ENCODE measurements at regions not wholly inside any gene's neighbourhood (a gene's known extent, or its start where the extent isn't known, plus 50 kb on each side); places are given as distances from the start of the nearest gene placed in this dataset.
"Not testable (repeated sequence)": the region's sequence is repeated elsewhere in the genome, so short reads cannot be mapped to it uniquely, and the experiment has no call there.

DNA sequence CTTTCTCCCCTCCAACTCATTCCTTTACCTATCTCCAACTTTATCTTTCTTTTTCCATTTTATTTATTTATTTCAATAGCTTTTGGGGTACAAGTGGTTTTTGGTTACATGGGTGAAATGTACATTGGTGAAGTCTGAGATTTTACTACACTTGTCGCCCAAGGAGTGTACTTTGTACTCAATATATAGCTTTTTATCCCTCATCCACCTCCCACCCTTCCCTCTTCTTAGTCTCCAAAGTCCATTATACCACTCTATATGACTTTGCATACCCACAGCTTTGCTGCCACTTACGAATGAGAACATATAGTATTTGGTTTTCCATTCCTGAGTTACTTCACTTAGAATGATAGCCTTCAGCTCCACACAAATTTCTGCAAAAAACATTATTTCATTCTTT, 152.6 kb upstream of the NUDT4 start:
- peaks cover 7% of the 10 kb centered on the region for H3K9me3 Mint-ChIP-seq
- no peak overlapping the region for H3K4me3 Mint-ChIP-seq
- no peaks in the 10 kb centered on the region for H3K27me3 Mint-ChIP-seq
- no peak overlapping the region for H3K27ac Mint-ChIP-seq
- no peaks in the 10 kb centered on the region for H3K4me1 Mint-ChIP-seq (ENCODE audit: low read depth)
- no peaks in the 10 kb centered on the region for H3K36me3 Mint-ChIP-seq (ENCODE audit: low read depth)

DNA sequence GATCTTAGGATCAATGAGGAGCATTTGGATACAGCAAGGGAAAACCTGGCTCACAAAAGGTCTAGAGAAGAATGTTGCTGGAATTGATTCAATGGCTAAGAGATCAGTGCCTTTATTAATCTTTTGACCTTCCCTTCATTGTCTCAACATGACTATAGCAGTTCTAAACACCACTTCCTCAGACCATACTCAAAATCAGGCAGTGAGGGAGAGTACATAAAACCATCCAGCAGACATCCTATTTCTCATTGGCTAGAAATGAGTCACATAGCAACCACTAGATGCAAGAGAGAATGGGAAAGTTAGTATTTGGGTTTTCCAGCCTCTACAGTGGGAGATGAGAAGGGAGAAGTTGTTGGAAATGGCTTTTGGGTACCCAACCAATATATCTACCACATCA, 151.4 kb upstream of the NUDT4 start:
- Mint-ChIP-seq H3K27ac (no peak overlapping the region), H3K27me3 (no peaks in the 10 kb centered on the region), H3K4me3 (no peak overlapping the region), H3K9me3 (peaks cover 6% of the 10 kb centered on the region), H3K36me3 (ENCODE audit: low read depth) (no peaks in the 10 kb centered on the region), H3K4me1 (ENCODE audit: low read depth) (no peaks in the 10 kb centered on the region)

DNA sequence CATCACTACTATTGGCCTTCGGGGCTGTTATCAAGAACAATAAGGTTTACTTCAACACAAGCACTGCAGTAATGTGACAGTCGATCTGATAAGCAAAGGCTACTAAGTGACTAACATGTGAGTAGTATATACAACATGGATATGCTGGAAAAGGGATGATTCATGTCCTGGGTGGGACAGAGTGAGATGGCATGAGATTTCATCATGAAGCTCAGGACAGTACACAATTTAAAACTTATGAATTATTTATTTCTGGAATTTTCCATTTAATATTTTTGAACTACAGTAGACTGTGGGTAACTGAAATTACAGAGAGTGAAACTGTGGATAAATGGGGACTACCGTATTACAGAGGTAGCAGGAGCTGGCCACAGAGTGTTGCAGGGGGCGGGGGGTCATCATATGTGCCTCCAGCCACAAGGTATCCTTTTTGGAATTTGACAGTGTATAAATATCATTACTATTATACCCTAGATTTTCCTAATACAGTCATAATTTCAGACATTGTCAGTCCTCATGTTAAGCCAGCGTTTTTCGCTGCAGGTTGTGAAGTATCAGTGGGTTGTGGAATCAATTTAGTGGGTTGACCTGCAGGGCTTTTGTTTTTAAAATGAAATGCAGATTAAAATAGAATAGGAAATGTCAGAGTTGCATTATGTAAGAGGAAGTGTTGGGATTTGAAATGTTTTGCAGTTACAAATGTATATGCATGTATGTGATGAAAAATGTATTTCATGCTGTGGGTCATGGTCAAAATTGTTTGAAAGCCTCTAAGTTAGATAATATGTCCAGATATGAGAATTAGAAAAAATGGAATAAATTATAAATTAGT, 148.0 kb upstream of the NUDT4 start:
- H3K4me1 Mint-ChIP-seq (ENCODE audit: low read depth), result no peaks in the 10 kb centered on the region

DNA sequence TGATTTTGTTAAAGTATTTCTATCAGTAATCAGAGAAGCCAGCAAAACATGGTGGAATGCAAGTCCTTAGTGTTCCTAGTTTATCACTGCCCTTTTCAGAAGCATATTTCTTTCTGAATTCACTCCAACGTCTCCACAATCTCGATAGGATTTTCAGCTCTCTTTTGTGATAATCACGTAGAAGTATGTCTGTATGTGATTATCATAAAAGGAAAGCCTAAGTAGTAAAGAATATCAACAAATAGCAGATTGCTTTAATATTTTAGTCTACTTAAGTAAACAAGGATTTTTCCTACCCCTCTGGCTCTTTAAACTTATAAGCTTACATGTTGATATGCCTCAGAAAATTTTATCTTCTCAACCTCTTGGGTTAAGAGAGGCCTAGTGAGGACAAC, 147.4 kb upstream of the NUDT4 start:
- H3K4me1 Mint-ChIP-seq (ENCODE audit: low read depth), result no peaks in the 10 kb centered on the region
- H3K4me3 Mint-ChIP-seq, result no peak overlapping the region
- H3K27ac Mint-ChIP-seq, result no peak overlapping the region
- H3K36me3 Mint-ChIP-seq (ENCODE audit: low read depth), result no peaks in the 10 kb centered on the region
- no peaks in the 10 kb centered on the region for H3K27me3 Mint-ChIP-seq
- H3K9me3 Mint-ChIP-seq, result no peaks in the 10 kb centered on the region

More for the DNA sequence above, 148.0 kb upstream of the NUDT4 start:
- H3K27me3 Mint-ChIP-seq, result no peaks in the 10 kb centered on the region
- H3K4me3 Mint-ChIP-seq, result no peak overlapping the region
- H3K36me3 Mint-ChIP-seq (ENCODE audit: low read depth), result no peaks in the 10 kb centered on the region
- H3K9me3 Mint-ChIP-seq, result no peaks in the 10 kb centered on the region
- no peak overlapping the region for H3K27ac Mint-ChIP-seq

DNA sequence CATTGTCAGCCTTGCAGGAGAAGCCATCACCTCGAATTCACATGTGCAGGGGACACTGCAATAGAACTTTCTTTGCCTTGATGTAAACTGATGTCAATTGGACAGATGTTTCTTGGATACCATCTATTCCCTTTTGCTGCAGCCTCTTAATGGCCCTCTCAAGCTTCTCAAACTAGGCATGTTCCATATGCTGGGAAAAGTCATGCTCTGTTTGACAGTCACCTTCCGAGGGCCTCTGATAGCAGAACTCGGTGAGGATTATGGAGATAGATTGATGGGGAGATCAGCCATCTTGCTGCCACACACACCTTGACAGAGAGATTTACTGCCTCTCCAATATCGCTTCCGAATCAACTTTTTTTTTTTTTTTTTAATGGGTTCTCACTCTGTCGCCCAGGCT, 145.8 kb upstream of the NUDT4 start:
- no peaks in the 10 kb centered on the region for H3K4me1 Mint-ChIP-seq (ENCODE audit: low read depth)
- H3K36me3 Mint-ChIP-seq (ENCODE audit: low read depth), result no peaks in the 10 kb centered on the region
- H3K4me3 Mint-ChIP-seq, result no peak overlapping the region
- no peaks in the 10 kb centered on the region for H3K9me3 Mint-ChIP-seq
- H3K27me3 Mint-ChIP-seq, result no peaks in the 10 kb centered on the region
- no peak overlapping the region for H3K27ac Mint-ChIP-seq

DNA sequence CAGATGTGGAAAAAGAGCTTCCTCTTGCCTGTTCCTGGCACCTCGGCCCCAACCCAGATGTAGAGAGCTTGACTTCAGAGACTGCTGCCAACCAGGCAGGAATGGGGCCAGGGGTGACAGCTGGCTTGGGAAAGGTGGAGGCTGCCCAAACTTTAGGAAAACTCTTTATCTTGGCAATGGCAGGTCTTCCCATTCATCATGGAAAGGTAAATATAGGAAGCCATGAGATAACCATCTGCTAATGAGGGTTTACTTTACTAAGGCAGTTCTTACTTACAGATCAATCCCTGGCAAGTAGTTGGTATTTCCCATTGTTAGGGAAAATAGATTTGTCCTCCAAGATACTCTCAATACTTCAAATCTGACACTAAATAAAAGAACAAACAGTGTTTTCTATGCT, 143.1 kb upstream of the NUDT4 start:
- H3K27me3 Mint-ChIP-seq, result no peaks in the 10 kb centered on the region
- peaks cover 2% of the 10 kb centered on the region for H3K9me3 Mint-ChIP-seq
- no peak overlapping the region for H3K27ac Mint-ChIP-seq
- no peaks in the 10 kb centered on the region for H3K4me1 Mint-ChIP-seq (ENCODE audit: low read depth)
- no peaks in the 10 kb centered on the region for H3K36me3 Mint-ChIP-seq (ENCODE audit: low read depth)
- H3K4me3 Mint-ChIP-seq, result no peak overlapping the region

DNA sequence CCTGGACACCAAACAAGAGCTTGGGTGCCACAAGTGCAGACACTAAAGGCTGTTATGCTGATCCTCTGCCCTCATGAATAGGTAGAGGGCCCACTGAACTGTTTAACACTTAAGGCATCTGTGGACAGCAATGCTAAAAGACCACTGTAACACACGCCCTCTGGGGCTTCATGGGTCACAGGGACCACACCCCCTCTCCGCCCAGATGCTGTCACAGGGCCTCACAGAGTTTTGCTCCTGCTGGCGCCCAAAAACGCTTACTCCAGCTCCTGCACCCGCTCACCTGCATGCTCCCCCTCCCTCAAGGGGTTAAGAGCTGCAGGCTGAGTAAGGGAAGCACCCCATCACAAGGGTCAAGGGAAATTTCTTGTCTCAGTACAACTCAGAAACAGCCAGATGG, 141.8 kb upstream of the NUDT4 start:
- Mint-ChIP-seq H3K27me3 (no peaks in the 10 kb centered on the region), H3K4me3 (no peak overlapping the region), H3K9me3 (peaks cover 4% of the 10 kb centered on the region)

DNA sequence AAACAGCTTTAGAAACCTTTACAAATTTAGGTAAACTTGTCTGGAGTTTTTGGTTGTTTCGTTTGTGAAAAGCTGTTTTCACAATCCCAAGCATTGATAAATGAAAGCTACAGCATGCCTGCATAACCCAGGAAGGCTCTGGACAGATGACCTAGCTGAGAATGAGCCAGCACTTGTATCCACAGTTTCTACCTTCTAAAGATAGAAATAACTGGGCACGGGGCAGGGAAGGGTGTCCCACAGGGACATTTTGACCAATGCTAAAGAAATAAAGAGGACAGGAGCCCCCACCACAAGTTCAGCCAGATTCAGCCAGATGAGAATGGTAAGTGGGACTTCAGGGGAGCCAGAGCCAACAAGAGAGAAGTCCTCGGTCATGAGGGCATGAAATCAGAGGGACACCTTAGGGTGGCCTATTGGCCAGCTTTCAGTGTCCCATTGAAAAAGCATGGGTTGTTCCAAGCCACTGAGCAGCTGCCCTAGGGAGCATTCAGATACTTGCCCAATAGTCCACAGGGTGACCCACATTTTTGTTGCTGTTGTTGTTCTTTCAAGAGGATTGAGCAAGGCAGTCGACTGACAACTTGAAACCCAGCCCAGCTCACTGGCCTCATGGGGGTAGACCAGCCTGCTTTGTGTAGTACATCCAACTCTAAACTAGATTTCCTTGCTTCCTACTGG, 140.3 kb upstream of the NUDT4 start:
- no peaks in the 10 kb centered on the region for H3K36me3 Mint-ChIP-seq (ENCODE audit: low read depth)
- peaks cover 4% of the 10 kb centered on the region for H3K9me3 Mint-ChIP-seq
- H3K27me3 Mint-ChIP-seq, result no peaks in the 10 kb centered on the region
- no peak overlapping the region for H3K4me3 Mint-ChIP-seq
- no peaks in the 10 kb centered on the region for H3K4me1 Mint-ChIP-seq (ENCODE audit: low read depth)
- no peak overlapping the region for H3K27ac Mint-ChIP-seq

More for the DNA sequence above, 141.8 kb upstream of the NUDT4 start:
- Mint-ChIP-seq H3K27ac (no peak overlapping the region), H3K4me1 (ENCODE audit: low read depth) (no peaks in the 10 kb centered on the region), H3K36me3 (ENCODE audit: low read depth) (no peaks in the 10 kb centered on the region)

DNA sequence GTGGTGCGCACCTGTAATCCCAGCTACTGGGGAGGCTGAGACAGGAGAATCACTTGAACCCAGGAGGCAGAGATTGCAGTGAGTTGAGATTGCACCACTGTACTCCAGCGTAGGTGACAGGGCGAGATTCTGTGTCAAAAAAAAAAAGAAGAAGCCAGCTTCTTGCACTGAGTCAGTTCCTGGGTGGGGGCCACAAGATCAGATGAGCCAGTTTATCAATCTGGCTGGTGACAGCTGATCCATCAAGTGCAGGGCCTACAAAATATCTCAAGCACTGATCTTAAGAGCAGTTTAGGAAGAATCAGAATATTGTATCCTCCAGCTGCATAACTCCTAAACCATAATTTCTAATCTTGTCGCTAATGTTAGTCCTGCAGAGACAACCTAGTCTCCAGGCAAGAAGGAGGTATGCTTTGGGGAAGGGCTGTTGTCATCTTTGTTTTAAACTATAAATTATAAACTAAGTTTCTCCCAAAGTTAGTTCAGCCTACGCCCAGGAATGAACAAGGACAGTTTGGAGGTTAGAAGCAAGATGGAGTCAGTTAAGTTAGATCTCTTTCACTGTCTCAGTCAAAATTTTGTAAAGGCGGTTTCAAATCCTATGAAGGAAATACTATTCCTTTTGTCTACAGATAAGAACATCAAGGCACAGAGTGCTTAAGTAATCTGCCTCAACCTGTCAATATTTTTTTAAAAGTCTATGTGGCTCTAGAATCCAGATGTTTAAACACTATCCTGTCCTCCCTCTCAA, 139.0 kb upstream of the NUDT4 start:
- H3K36me3 Mint-ChIP-seq (ENCODE audit: low read depth); H3K9me3 Mint-ChIP-seq; H3K4me1 Mint-ChIP-seq (ENCODE audit: low read depth); H3K27ac Mint-ChIP-seq; H3K4me3 Mint-ChIP-seq; H3K27me3 Mint-ChIP-seq: not testable (repeated sequence)

DNA sequence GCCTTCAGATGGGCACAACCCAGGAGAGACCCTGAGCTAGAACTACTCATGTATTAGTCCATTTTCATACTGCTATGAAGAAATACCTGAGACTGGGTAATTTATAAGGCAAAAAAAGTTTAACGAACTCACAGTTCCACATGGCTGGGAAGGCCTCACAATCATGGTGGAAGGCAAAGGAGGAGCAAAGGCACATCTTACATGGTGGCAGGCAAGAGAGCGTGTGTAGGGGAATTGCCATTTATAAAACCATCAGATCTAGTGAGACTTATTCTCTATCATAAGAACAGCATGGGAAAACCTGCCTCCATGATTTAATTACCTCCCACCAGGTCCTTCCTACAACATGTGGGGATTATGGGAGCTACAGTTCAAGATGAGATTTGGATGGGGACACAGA, 137.9 kb upstream of the NUDT4 start:
- not testable (repeated sequence) for H3K27ac Mint-ChIP-seq; H3K9me3 Mint-ChIP-seq; H3K4me3 Mint-ChIP-seq; H3K36me3 Mint-ChIP-seq (ENCODE audit: low read depth); H3K27me3 Mint-ChIP-seq
- H3K4me1 Mint-ChIP-seq (ENCODE audit: low read depth), result peaks cover 18% of the 10 kb centered on the region

DNA sequence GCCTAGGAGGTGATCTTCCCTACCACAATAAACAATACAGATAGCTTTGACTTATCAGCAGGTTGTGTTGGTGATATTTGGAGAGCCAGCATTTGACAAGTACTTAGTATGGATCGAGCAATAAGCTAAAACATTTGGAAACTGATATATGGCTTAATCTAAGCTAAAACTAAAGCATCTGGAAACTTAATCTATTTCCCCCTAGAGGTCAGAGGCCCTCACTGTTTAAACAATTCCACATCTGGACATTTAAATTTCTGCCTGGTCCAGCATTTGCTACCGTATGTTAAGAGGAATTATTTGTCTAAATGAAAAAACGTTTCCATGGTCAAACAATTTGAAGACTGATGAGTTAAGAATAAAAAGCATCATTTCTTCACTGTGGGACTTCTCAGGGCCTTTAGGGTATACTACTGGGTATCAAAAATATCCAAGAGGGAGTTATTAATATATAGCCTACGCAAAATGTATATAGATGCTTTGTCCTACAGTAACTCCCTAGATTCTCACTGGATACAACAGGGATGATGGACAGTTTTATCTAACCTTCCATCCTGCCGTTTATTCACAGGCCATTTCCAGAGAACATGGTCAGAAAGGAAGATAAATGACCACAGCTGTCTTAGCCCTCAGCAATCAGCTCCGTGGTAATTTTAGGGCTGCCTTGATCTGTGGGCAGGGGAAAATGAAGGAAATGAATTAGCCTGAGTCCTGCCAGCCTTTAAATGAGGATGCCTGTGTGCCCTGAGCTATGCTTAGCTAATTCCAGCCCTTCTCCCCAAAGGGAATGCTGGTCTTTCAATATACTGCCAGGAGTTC, 135.4 kb upstream of the NUDT4 start:
- Mint-ChIP-seq H3K27ac (no peak overlapping the region), H3K27me3 (no peaks in the 10 kb centered on the region), H3K4me3 (no peak overlapping the region), H3K4me1 (ENCODE audit: low read depth) (peaks cover 35% of the 10 kb centered on the region), H3K36me3 (ENCODE audit: low read depth) (no peaks in the 10 kb centered on the region), H3K9me3 (peaks cover 4% of the 10 kb centered on the region)

DNA sequence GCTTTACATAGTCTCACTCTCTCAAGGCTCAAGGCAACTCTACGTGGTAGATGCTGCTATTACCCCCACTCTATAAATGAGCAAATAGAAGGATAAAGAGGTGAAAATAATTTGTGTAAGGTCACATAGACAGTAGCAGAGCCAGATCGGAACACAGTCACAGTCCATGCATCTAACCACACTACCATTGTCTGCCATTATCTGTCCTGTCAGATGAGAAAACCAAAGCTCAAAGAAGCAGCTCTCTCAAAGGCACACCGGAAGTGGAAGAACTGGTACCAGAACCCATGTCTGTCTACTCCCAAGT, 134.4 kb upstream of the NUDT4 start:
- Mint-ChIP-seq H3K27ac (no peak overlapping the region), H3K36me3 (ENCODE audit: low read depth) (no peaks in the 10 kb centered on the region), H3K4me3 (no peak overlapping the region), H3K9me3 (peaks cover 4% of the 10 kb centered on the region), H3K27me3 (no peaks in the 10 kb centered on the region), H3K4me1 (ENCODE audit: low read depth) (peaks cover 45% of the 10 kb centered on the region)

DNA sequence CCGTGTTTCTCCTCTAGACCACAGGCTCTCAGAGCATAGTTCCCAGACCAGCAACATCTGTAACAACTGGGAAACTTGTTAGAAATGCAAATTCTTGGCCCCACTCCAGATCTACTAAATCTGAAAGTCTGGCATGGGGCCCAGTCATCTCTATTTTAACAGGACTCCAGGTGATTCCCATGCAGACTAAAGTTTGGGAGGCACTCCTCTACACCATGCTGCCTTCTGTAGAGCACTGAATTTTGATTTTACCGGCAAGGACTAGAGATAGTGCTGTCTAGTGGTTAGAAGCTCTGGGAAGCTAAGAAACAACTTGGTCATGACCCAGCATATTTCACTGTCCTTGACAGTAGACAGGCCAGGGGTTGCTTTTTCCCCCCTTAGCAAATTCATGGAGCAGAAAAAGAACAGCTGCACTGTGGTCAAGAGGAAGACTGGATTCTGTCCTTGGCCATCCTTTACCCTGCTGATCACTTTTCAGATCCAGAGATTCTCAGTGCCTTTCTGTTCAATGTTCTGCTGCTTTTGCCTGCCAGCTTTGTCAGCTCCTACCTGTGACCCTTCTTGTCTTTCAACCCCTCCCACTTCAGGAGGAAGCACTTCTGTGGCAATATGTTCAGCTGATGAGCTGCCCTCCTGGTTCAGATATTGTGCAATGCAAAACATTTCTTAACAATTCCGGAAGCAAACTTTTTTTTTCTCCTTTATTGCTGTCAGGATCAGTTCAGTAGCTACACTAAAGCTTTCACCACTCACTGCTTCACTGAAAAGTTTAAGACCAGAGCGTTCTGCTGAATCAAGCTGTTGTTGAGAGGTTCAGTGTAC, 133.8 kb upstream of the NUDT4 start:
- Mint-ChIP-seq H3K36me3 (ENCODE audit: low read depth) (no peaks in the 10 kb centered on the region), H3K27ac (peak overlapping the region; percentile 63), H3K27me3 (no peaks in the 10 kb centered on the region), H3K4me1 (ENCODE audit: low read depth) (peaks cover 51% of the 10 kb centered on the region), H3K4me3 (peak overlapping the region; percentile 51), H3K9me3 (peaks cover 4% of the 10 kb centered on the region)

DNA sequence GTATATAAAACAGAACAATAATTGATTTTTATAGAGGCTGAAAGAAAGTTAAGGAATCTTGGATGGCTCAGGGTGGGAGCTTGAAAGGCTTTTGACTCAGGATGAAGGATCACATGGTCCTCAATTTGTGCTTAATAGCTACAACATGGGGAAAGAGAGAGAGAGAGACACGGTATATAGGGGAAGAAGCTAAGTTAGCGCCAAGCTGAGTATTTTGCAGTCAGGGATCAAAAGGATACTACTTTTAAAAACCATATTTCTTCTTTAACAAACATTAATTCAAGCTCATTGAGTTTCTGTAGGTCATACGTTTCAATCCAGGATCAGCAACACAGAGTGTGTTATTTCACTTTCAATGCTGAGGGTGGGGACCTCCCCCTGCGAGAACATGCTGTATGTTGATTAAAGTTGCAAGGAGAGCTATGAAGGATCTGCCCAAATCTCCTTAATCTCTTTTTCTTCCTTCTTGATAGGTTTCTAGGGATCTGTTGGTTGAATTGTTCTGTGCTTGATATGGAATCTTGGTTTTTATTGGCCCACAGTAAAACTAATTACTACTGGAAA, 133.1 kb upstream of the NUDT4 start:
- Mint-ChIP-seq H3K9me3 (peaks cover 3% of the 10 kb centered on the region), H3K27me3 (no peaks in the 10 kb centered on the region), H3K4me3 (peak overlapping the region; percentile 51), H3K36me3 (ENCODE audit: low read depth) (no peaks in the 10 kb centered on the region), H3K4me1 (ENCODE audit: low read depth) (peaks cover 57% of the 10 kb centered on the region), H3K27ac (peak overlapping the region; percentile 63)

All from stimulated activated naive CD8-positive, alpha-beta T cell treated with anti-CD3 and anti-CD28 coated beads, Interleukin-15, Interleukin-2, amounts not matched to agents 100 ng/mL and 50 ng/mL, for 24 hours (primary cell).